ENCODE measurements at regions not wholly inside any gene's neighbourhood (a gene's known extent, or its start where the extent isn't known, plus 50 kb on each side); places are given as distances from the start of the nearest gene placed in this dataset.

GRCh38 chr10:123413353-123413752, 252.8 kb upstream of the GPR26 start:
- no peak overlapping the region for H3K4me3 ChIP-seq (ENCODE audit: low read depth, low read length)
- no peak for DNase-seq (ENCODE audit: low read depth)
- TF ChIP-seq CTCF (conservative IDR thresholded peaks at IDR 0.05; ENCODE audit: low read depth, low read length), result no peak

- no peak for DNase-seq (ENCODE audit: low read depth)
- no peak overlapping the region for H3K4me3 ChIP-seq (ENCODE audit: low read depth, low read length)
- no peak for TF ChIP-seq CTCF (conservative IDR thresholded peaks at IDR 0.05; ENCODE audit: low read depth, low read length)
Observed at GRCh38 chr10:123415523-123415922, 250.6 kb upstream of the GPR26 start.

- no peak for DNase-seq (ENCODE audit: low read depth)
- no peak overlapping the region for H3K4me3 ChIP-seq (ENCODE audit: low read depth, low read length)
- TF ChIP-seq CTCF (conservative IDR thresholded peaks at IDR 0.05; ENCODE audit: low read depth, low read length), result no peak
Observed at GRCh38 chr10:123417414-123417813, 248.7 kb upstream of the GPR26 start.

- no peak overlapping the region for H3K4me3 ChIP-seq (ENCODE audit: low read depth, low read length)
- TF ChIP-seq CTCF (conservative IDR thresholded peaks at IDR 0.05; ENCODE audit: low read depth, low read length), result no peak
- DNase-seq (ENCODE audit: low read depth), result no peak
Observed at GRCh38 chr10:123421461-123421860, 244.7 kb upstream of the GPR26 start.

GRCh38 chr10:123422261-123422660, 243.9 kb upstream of the GPR26 start:
- TF ChIP-seq CTCF (conservative IDR thresholded peaks at IDR 0.05; ENCODE audit: low read depth, low read length), result no peak
- H3K4me3 ChIP-seq (ENCODE audit: low read depth, low read length), result no peak overlapping the region
- DNase-seq (ENCODE audit: low read depth), result no peak

- no peak overlapping the region for H3K4me3 ChIP-seq (ENCODE audit: low read depth, low read length)
- DNase-seq (ENCODE audit: low read depth), result no peak
- TF ChIP-seq CTCF (conservative IDR thresholded peaks at IDR 0.05; ENCODE audit: low read depth, low read length), result no peak
Observed at GRCh38 chr10:123424537-123424936, 241.6 kb upstream of the GPR26 start.

- no peak for TF ChIP-seq CTCF (conservative IDR thresholded peaks at IDR 0.05; ENCODE audit: low read depth, low read length)
- no peak for DNase-seq (ENCODE audit: low read depth)
- H3K4me3 ChIP-seq (ENCODE audit: low read depth, low read length), result no peak overlapping the region
Observed at GRCh38 chr10:123425680-123426079, 240.5 kb upstream of the GPR26 start.
